GM23338 (cell line): ENCODE measurements at regions not wholly inside any gene's neighbourhood (a gene's known extent, or its start where the extent isn't known, plus 50 kb on each side); places are given as distances from the start of the nearest gene placed in this dataset.

Experiments used
- ATAC-seq: fragments of 200-7000 bp; cut with Tn5 transposase; 3 replicates; pipeline ENCODE4 v1.9.1; 2020
- DNase-seq: peaks from one replicate; pipeline ENCODE4 v3.0.0-alpha.2; 2015; ENCODE audit warnings: low spot score
- H2AFZ ChIP-seq: fragments of 200-600 bp; sonication (generic); 2 replicates; pipeline ENCODE4 v1.8.0; 2016; ENCODE audit warnings: antibody characterized with exemption, mild to moderate bottlenecking, moderate library complexity
- H3F3A ChIP-seq: fragments of 200-600 bp; sonication (generic); replicated peaks from 2 replicates; pipeline ENCODE4 v1.8.0; 2017; ENCODE audit warnings: antibody characterized with exemption, mixed run types, low read depth
- H3K27ac ChIP-seq: fragments of 200-600 bp; sonication (generic); 2 replicates; pipeline ENCODE4 v1.6.1; 2016; ENCODE audit warnings: low read depth
- H3K27me3 ChIP-seq: fragments of 200-600 bp; sonication (generic); 2 replicates; pipeline ENCODE4 v1.8.0; 2016; ENCODE audit warnings: mild to moderate bottlenecking, mixed run types, moderate library complexity; ENCODE audit not compliant: insufficient read depth
- H3K36me3 ChIP-seq: fragments of 200-600 bp; sonication (generic); 2 replicates; pipeline ENCODE4 v1.8.0; 2016; ENCODE audit warnings: mild to moderate bottlenecking; ENCODE audit not compliant: insufficient read depth
- H3K4me1 ChIP-seq: fragments of 200-600 bp; sonication (generic); 2 replicates; pipeline ENCODE4 v1.8.0; 2016; ENCODE audit warnings: mild to moderate bottlenecking, moderate library complexity; ENCODE audit not compliant: insufficient read depth
- H3K4me2 ChIP-seq: fragments of 200-600 bp; sonication (generic); 2 replicates; pipeline ENCODE4 v1.7.1; 2017; ENCODE audit warnings: mixed run types
- H3K4me3 ChIP-seq: fragments of 200-600 bp; sonication (generic); 2 replicates; pipeline ENCODE4 v1.6.1; 2016; ENCODE audit warnings: mixed run types
- H3K79me2 ChIP-seq: fragments of 200-600 bp; sonication (generic); replicated peaks from 2 replicates; pipeline ENCODE4 v1.8.0; 2017; ENCODE audit warnings: mild to moderate bottlenecking; ENCODE audit not compliant: insufficient read depth
- H3K9me2 ChIP-seq: fragments of 200-600 bp; sonication (generic); 2 replicates; pipeline ENCODE4 v1.8.0; 2017; ENCODE audit not compliant: insufficient read depth
- H4K20me1 ChIP-seq: fragments of 200-600 bp; sonication (generic); replicated peaks from 2 replicates; pipeline ENCODE4 v1.8.0; 2017; ENCODE audit warnings: mild to moderate bottlenecking; ENCODE audit not compliant: insufficient read depth
- H3K27ac Mint-ChIP-seq: 2 replicates; pipeline ENCODE4 v1.8.0; 2020; ENCODE audit warnings: inconsistent platforms, mild to moderate bottlenecking, moderate library complexity, mixed read lengths
- H3K27me3 Mint-ChIP-seq: 3 replicates; pipeline ENCODE4 v1.8.0; 2022; ENCODE audit warnings: low read depth, mild to moderate bottlenecking, moderate library complexity, mixed read lengths, inconsistent platforms; ENCODE audit not compliant: insufficient read depth, poor library complexity
- H3K36me3 Mint-ChIP-seq: 3 replicates; pipeline ENCODE4 v1.8.0; 2021; ENCODE audit warnings: low read depth, mild to moderate bottlenecking, inconsistent platforms, moderate library complexity, mixed read lengths
- H3K4me1 Mint-ChIP-seq: 3 replicates; pipeline ENCODE4 v1.8.0; 2020; ENCODE audit warnings: mild to moderate bottlenecking, inconsistent platforms, mixed read lengths
- H3K4me3 Mint-ChIP-seq: 3 replicates; pipeline ENCODE4 v1.8.0; 2021; ENCODE audit warnings: moderate library complexity, mild to moderate bottlenecking, inconsistent platforms, mixed read lengths
- H3K9me3 Mint-ChIP-seq: 3 replicates; pipeline ENCODE4 v1.8.0; 2020; ENCODE audit warnings: moderate library complexity, mild to moderate bottlenecking, inconsistent platforms, mixed read lengths
- CREB1 ChIP-seq: fragments of 250-450 bp; sonication (Bioruptor Pico); IDR thresholded peaks from 2 replicates; pipeline ENCODE4 v1.5.0; 2020; ENCODE audit warnings: low read depth, mild to moderate bottlenecking, moderate library complexity
- CTCF ChIP-seq, 2 experiments: fragments of 200-600 bp in 1 of 2; sonication (generic) in 1 of 2; conservative IDR thresholded peaks; 2 replicates each; pipeline versions ENCODE4 v1.5.1 to v1.6.1; 2016 to 2017; ENCODE audit warnings: antibody characterized with exemption in 2 of 2, low read depth in 2 of 2, mild to moderate bottlenecking in 2 of 2, moderate library complexity in 1 of 2
- ETS1 ChIP-seq: IDR thresholded peaks from 2 replicates; pipeline ENCODE4 v1.6.1; 2016; ENCODE audit warnings: antibody characterized with exemption
- EZH2phosphoT487 ChIP-seq: fragments of 200-600 bp; sonication (generic); IDR thresholded peaks from one replicate; pipeline ENCODE4 v1.8.1; 2018; ENCODE audit warnings: antibody characterized with exemption; ENCODE audit not compliant: unreplicated experiment
- POLR2AphosphoS5 ChIP-seq: IDR thresholded peaks from 2 replicates; pipeline ENCODE4 v1.6.1; 2016; ENCODE audit warnings: antibody characterized with exemption, low read depth
- STAT1 ChIP-seq: IDR thresholded peaks from one replicate; pipeline ENCODE4 v1.6.1; 2016; ENCODE audit warnings: antibody characterized with exemption; ENCODE audit not compliant: unreplicated experiment
- ZNF331 ChIP-seq: fragments of 250-450 bp; sonication (Bioruptor Pico); IDR thresholded peaks from 2 replicates; pipeline ENCODE4 v1.5.0; 2020; ENCODE audit warnings: low read depth, mild to moderate bottlenecking, moderate library complexity
- ZNF462 ChIP-seq: fragments of 250-450 bp; sonication (Bioruptor Pico); IDR thresholded peaks from 2 replicates; pipeline ENCODE4 v1.5.0; 2020; ENCODE audit warnings: mild to moderate bottlenecking, moderate library complexity

GRCh38 chr2:19646987-19647386 lies 254.8 kb downstream of the TTC32 start (continued):
- TF ChIP-seq ZNF462 (CRISPR knock-in tag) (no peak), ZNF331 (CRISPR knock-in tag) (no peak), EZH2phosphoT487 (no peak), CTCF (conservative IDR thresholded peaks at IDR 0.05; ENCODE audit: low read depth in 2 of 2) (no peak), CREB1 (CRISPR knock-in tag) (no peak)

GRCh38 chr2:19644763-19645162 lies 257.0 kb downstream of the TTC32 start:
- H3K36me3 Mint-ChIP-seq = no peaks in the 10 kb centered on the region
- H3K27ac Mint-ChIP-seq = no peak overlapping the region
- no peak overlapping the region for H3K4me2 ChIP-seq
- no peak overlapping the region for H3K4me3 ChIP-seq
- H3K9me3 Mint-ChIP-seq = no peaks in the 10 kb centered on the region
- H3K79me2 ChIP-seq = no peaks in the 10 kb centered on the region
- no peaks in the 10 kb centered on the region for H4K20me1 ChIP-seq
- H3F3A ChIP-seq = no peaks in the 10 kb centered on the region
- H3K4me1 ChIP-seq = no peaks in the 10 kb centered on the region
- DNase-seq (no peak), ATAC-seq (no peak)
- no peaks in the 10 kb centered on the region; the same call in 2 of the 3 replicates for H3K4me1 Mint-ChIP-seq
- no peaks in the 10 kb centered on the region for H3K27me3 ChIP-seq
- H3K36me3 ChIP-seq = no peaks in the 10 kb centered on the region
- H2AFZ ChIP-seq = no peak overlapping the region
- H3K4me3 Mint-ChIP-seq = no peak overlapping the region
- H3K27me3 Mint-ChIP-seq = peaks cover 3% of the 10 kb centered on the region
- peaks cover 4% of the 10 kb centered on the region for H3K9me2 ChIP-seq
- no peak overlapping the region for H3K27ac ChIP-seq
- TF ChIP-seq POLR2AphosphoS5 (no peak), CTCF (conservative IDR thresholded peaks at IDR 0.05; ENCODE audit: low read depth in 2 of 2) (no peak), ETS1 (no peak), STAT1 (no peak)
